GM20000 (cell line): ENCODE measurements at regions not wholly inside any gene's neighbourhood (a gene's known extent, or its start where the extent isn't known, plus 50 kb on each side); places are given as distances from the start of the nearest gene placed in this dataset.
"Not testable (repeated sequence)": the region's sequence is repeated elsewhere in the genome, so short reads cannot be mapped to it uniquely, and the experiment has no call there.

Experiments
- DNase-seq: peaks from one replicate; pipeline ENCODE4 v3.0.0; 2012; ENCODE audit warnings: low spot score
- CTCF ChIP-seq: IDR thresholded peaks from 2 replicates; pipeline ENCODE4 v1.5.1; 2012; ENCODE audit warnings: mild to moderate bottlenecking, control low read depth; ENCODE audit errors: extremely low read depth, missing control alignments

DNA sequence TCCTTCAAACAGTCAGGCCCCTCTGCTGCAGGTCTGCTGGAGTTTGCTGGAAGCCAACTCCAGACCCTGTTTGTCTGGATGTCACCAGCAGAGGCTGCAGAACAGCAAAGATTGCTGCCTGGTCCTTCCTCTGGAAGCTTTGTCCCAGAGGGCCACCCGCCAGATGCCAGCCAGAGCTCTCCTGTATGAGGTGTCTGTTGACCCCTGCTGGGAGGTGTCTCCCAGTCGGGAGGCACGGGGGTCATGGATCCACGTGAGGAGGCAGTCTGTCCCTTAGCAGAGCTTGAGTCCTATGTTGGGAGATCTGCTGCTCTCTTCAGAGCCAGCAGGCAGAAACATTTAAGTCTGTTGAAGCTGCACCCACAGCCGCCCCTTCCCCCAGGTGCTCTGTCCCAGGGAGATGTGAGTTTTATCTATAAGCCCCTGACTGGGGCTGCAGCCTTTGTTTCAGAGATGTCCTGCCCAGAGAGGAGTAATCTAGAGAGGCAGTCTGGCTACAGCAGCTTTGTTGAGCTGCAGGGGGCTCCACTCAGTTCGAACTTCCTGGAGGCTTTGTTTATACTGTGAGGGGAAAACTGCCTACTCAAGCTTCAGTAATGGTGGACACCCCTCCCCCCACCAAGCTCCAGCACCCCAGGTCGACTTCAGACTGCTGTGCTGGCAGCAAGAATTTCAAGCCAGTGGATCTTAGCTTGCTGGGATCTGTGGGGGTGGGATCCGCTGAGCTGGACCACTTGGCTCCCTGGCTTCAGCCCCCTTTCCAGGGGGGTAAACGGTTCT, 72.1 kb downstream of the OGFRL1 start:
- DNase-seq, result not testable (repeated sequence)

DNA sequence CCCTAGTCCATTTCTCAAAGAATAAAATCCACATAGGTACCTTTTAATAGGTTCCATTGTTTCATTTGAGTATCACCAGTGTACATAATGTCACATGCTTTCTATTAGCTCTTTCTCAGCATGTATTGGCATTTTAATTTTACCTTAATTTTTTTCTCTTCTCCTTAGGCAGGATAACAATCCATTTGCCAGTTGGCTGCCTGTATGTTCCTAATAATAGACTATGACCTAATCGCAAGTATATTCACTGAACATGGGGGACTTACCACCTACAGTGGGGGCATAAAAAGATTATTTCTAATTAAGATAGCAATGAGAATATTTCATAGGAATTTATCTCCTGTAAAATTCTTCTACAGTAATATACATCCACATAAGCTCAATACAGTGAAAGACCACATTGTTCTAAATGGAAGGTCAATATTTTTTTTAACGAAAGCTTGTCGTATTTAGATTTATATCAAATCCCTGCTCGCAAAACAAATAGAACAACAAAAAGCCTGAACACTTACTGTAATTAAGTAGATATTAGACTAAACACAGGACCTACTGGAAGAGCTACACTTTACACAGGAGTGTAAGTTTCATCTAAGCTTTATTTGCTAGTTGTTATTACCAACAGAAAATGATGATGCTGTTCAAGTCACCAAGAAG, 76.4 kb downstream of the OGFRL1 start:
- no peak for TF ChIP-seq CTCF
- DNase-seq, result no peak

GRCh38 chr6:71367756-71368155, 79.1 kb downstream of the OGFRL1 start:
- TF ChIP-seq CTCF, result no peak
- no peak for DNase-seq

GRCh38 chr6:71368284-71368683, 79.7 kb downstream of the OGFRL1 start:
- no peak for DNase-seq
- TF ChIP-seq CTCF, result no peak

- TF ChIP-seq CTCF, result no peak
Observed at GRCh38 chr6:71371559-71371958, 82.9 kb downstream of the OGFRL1 start.

DNA sequence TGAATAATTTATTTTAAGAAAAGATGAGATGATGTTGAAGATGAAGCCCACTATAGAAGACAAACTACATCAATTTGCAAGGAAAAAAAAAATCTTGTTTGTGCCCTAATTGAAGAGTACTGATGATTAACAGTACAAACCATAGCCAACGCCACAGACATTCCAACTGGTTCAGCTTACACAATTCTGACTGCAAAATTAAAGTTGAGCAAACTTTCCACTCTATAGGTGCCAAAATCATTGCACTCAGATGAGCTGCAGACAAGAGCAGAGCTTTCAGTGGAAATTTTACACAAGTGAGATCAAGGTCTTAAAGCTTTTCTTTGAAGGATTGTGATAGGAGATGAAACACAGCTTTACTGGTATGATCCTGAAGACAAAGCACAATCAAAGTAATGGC, 85.3 kb downstream of the OGFRL1 start:
- TF ChIP-seq CTCF, result no peak
- DNase-seq, result no peak

More at GRCh38 chr6:71371559-71371958, 82.9 kb downstream of the OGFRL1 start:
- no peak for DNase-seq

DNA sequence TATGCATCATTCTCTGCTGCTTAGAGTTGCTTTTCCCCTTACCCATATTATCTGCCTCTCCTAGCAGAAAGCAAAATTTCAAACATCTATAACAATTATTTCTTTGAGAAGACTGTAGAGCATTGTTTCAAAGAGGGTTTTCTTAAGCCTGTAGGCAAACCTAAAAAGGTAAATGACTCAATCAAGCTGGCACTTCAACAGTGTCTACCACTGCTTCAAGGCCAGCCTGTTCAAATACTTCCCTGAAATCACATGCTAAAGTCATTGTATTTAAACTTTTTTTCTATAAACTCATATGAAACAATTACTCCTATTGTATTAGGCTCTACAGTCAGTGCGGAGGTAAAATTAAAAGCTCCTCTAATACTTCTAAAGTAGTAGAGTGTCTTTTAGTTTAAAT, 87.1 kb downstream of the OGFRL1 start:
- TF ChIP-seq CTCF, result no peak
- DNase-seq, result no peak

DNA sequence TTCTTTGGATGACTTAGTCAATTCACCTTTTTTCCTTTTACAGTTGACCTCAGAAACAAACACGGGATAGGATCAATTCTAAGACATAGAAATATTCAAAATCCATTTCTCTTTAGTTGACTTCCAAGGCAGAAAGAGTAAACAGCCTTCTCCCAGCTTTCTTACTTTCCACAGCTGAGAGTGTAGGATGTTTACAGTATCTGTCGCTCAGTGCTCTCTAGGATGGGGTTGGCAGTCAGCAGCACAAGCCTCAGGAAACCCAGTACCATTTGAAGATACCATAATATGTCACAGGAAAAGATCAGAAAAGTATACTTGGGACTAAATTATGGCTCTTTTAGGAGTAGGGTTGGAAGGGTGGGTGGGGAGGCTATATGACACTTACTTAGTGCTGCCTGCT, 88.2 kb downstream of the OGFRL1 start:
- TF ChIP-seq CTCF, result no peak
- no peak for DNase-seq
